ENCODE measurements at regions not wholly inside any gene's neighbourhood (a gene's known extent, or its start where the extent isn't known, plus 50 kb on each side); places are given as distances from the start of the nearest gene placed in this dataset.
"Not testable (repeated sequence)": the region's sequence is repeated elsewhere in the genome, so short reads cannot be mapped to it uniquely, and the experiment has no call there.

DNA sequence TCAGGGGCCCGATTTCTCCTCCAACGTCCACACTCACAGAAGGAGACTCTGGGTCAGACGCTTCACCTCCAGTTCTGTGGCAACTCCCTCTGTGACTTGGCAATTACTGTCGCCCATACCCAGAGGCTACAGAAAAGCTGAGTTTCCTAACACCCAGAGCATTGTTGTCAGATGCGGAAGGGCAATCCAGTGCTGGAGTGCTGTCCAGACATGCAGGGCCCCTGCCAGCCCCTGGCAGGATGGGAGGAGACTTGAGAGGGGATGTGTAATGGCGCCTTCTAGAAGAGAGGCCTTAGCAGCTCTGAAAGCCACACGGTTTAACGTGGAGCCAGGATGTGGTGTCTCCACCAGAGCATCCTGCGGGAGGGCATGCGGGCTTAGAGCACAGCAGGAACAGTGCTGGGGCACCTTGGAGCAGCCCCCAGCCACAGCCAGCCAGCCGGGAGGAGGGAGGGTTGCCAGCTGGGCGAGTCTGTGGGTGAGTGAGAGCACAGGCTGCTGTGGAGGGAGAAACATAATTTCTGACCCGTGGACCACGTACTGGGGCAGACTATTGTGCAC lies 139.4 kb upstream of the IRX1 start:
- H3K36me3 ChIP-seq (replicated peaks in 1 of 2; ENCODE audit: control insufficient read depth in 1 of 2, insufficient read depth in 2 of 2, low read length in 2 of 2) = no peaks in the 10 kb centered on the region
- H3K4me1 ChIP-seq (ENCODE audit: control insufficient read depth in 1 of 2, insufficient read depth in 2 of 2, low read length in 2 of 2) = no peaks in the 10 kb centered on the region
- intact Hi-C loops (cut with micrococcal nuclease) = no loop called here
- no peaks in the 10 kb centered on the region for H3K79me2 ChIP-seq (ENCODE audit: insufficient read depth, low read length)
- Mint-ChIP-seq H3K27ac (no peak overlapping the region), H3K4me3 (no peak overlapping the region), H3K36me3 (no peaks in the 10 kb centered on the region), H3K27me3 (ENCODE audit: low read depth in 3 of 3) (no peaks in the 10 kb centered on the region), H3K4me1 (no peaks in the 10 kb centered on the region), H3K9me3 (peaks cover 0 to 11% (median 7%) of the 10 kb centered on the region in 7 donors)
- no peak overlapping the region for H3K4me3 ChIP-seq (replicated peaks in 1 of 3; ENCODE audit: low read depth in 2 of 3, low read length in 3 of 3)
- peaks cover 5 to 29% of the 10 kb centered on the region in 2 donors for H3K9me3 ChIP-seq (replicated peaks in 1 of 2; ENCODE audit: control insufficient read depth in 1 of 2, insufficient read depth in 1 of 2, low read length in 2 of 2)
- no peak overlapping the region for H3K27ac ChIP-seq (ENCODE audit: low read depth in 1 of 2, low read length in 2 of 2)
- no peak overlapping the region for H3K9ac ChIP-seq (ENCODE audit: insufficient read depth, low read length, poor library complexity, severe bottlenecking)
- WGBS (ENCODE audit: insufficient coverage) = 80% methylated on average over 11 of the region's 14 CpGs
- H3K27me3 ChIP-seq (ENCODE audit: control insufficient read depth in 2 of 2, insufficient read depth in 2 of 2, low read length in 2 of 2) = no peaks in the 10 kb centered on the region
- TF ChIP-seq, protein P1, sequence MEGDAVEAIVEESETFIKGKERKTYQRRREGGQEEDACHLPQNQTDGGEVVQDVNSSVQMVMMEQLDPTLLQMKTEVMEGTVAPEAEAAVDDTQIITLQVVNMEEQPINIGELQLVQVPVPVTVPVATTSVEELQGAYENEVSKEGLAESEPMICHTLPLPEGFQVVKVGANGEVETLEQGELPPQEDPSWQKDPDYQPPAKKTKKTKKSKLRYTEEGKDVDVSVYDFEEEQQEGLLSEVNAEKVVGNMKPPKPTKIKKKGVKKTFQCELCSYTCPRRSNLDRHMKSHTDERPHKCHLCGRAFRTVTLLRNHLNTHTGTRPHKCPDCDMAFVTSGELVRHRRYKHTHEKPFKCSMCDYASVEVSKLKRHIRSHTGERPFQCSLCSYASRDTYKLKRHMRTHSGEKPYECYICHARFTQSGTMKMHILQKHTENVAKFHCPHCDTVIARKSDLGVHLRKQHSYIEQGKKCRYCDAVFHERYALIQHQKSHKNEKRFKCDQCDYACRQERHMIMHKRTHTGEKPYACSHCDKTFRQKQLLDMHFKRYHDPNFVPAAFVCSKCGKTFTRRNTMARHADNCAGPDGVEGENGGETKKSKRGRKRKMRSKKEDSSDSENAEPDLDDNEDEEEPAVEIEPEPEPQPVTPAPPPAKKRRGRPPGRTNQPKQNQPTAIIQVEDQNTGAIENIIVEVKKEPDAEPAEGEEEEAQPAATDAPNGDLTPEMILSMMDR (IDR thresholded peaks at IDR 0.05) = no peak
- no peaks in the 10 kb centered on the region for H4K20me1 ChIP-seq (ENCODE audit: insufficient read depth, low read length)
- H2AFZ ChIP-seq (ENCODE audit: insufficient read depth, low read depth, low read length, poor library complexity, severe bottlenecking) = no peak overlapping the region
- no peak for DNase-seq
- H3K4me2 ChIP-seq (replicated peaks; ENCODE audit: extremely low read depth, low read length, poor library complexity, severe bottlenecking) = no peak overlapping the region

DNA sequence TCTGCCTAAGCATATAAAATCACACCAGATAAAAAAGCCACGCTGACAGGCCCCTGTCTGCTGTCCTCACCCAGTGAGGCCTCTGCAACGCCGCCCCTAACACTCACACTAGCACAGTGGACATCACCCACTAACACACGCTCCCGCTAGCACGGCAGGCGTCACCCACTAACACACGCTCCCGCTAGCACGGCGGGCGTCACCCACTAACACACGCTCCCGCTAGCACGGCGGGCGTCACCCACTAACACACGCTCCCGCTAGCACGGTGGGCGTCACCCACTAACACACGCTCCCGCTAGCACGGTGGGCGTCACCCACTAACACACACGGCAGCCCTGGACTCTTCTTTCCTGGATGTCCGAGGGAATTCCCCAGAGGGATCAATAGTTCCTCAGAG lies 141.6 kb upstream of the IRX1 start:
- H3K27ac ChIP-seq (ENCODE audit: low read depth in 1 of 2, low read length in 2 of 2); DNase-seq; H3K79me2 ChIP-seq (ENCODE audit: insufficient read depth, low read length); H3K4me2 ChIP-seq (replicated peaks; ENCODE audit: extremely low read depth, low read length, poor library complexity, severe bottlenecking); H3K27ac Mint-ChIP-seq; H3K27me3 ChIP-seq (ENCODE audit: control insufficient read depth in 2 of 2, insufficient read depth in 2 of 2, low read length in 2 of 2); H3K4me3 ChIP-seq (replicated peaks in 1 of 3; ENCODE audit: low read depth in 2 of 3, low read length in 3 of 3); H3K4me1 Mint-ChIP-seq; H3K36me3 Mint-ChIP-seq; H3K27me3 Mint-ChIP-seq (ENCODE audit: low read depth in 3 of 3); H2AFZ ChIP-seq (ENCODE audit: insufficient read depth, low read depth, low read length, poor library complexity, severe bottlenecking); intact Hi-C loops (cut with micrococcal nuclease); H3K36me3 ChIP-seq (replicated peaks in 1 of 2; ENCODE audit: control insufficient read depth in 1 of 2, insufficient read depth in 2 of 2, low read length in 2 of 2); H3K4me1 ChIP-seq (ENCODE audit: control insufficient read depth in 1 of 2, insufficient read depth in 2 of 2, low read length in 2 of 2); H3K4me3 Mint-ChIP-seq; H3K9ac ChIP-seq (ENCODE audit: insufficient read depth, low read length, poor library complexity, severe bottlenecking); H4K20me1 ChIP-seq (ENCODE audit: insufficient read depth, low read length): not testable (repeated sequence)
- H3K9me3 ChIP-seq (replicated peaks in 1 of 2; ENCODE audit: control insufficient read depth in 1 of 2, insufficient read depth in 1 of 2, low read length in 2 of 2) = peaks cover 8 to 32% of the 10 kb centered on the region in 2 donors
- 96% methylated on average over 25 of the region's 27 CpGs for WGBS (ENCODE audit: insufficient coverage)
- peaks cover 1 to 18% (median 8%) of the 10 kb centered on the region in 7 donors for H3K9me3 Mint-ChIP-seq
